Calu3 (cell line): ENCODE measurements at regions not wholly inside any gene's neighbourhood (a gene's known extent, or its start where the extent isn't known, plus 50 kb on each side); places are given as distances from the start of the nearest gene placed in this dataset.

Experiments used
- BruUV-seq: library from RNA; stranded (reverse); fragments of 400-500 nt; replicated peaks from 2 replicates; lab custom pipeline; 2021; lab: Mats Ljungman, UMichigan
- CTCF ChIA-PET: fragments of 300-600 bp; sonication (Branson Sonifier 250); formaldehyde crosslinking; loops from one replicate; lab custom pipeline; 2022; ENCODE audit warnings: antibody characterized with exemption; lab: Charles Lee
- DNase-seq: peaks from one replicate; pipeline ENCODE4 v3.0.0; 2022
- H3K27ac Mint-ChIP-seq: one replicate; pipeline ENCODE4 v1.8.0; 2022; ENCODE audit warnings: mixed read lengths; ENCODE audit not compliant: unreplicated experiment
- H3K27me3 Mint-ChIP-seq: one replicate; pipeline ENCODE4 v1.8.0; 2022; ENCODE audit warnings: mixed read lengths; ENCODE audit not compliant: unreplicated experiment
- H3K36me3 Mint-ChIP-seq: one replicate; pipeline ENCODE4 v1.8.0; 2022; ENCODE audit warnings: mild to moderate bottlenecking, moderate library complexity, mixed read lengths; ENCODE audit not compliant: insufficient read depth, unreplicated experiment
- H3K4me1 Mint-ChIP-seq: one replicate; pipeline ENCODE4 v1.8.0; 2022; ENCODE audit warnings: mild to moderate bottlenecking, low read depth, mixed read lengths; ENCODE audit not compliant: unreplicated experiment
- H3K4me3 Mint-ChIP-seq: one replicate; pipeline ENCODE4 v1.8.0; 2022; ENCODE audit warnings: mild to moderate bottlenecking, low read depth, moderate library complexity, mixed read lengths; ENCODE audit not compliant: unreplicated experiment
- H3K9me3 Mint-ChIP-seq: one replicate; pipeline ENCODE4 v1.8.0; 2022; ENCODE audit warnings: low read depth, mixed read lengths; ENCODE audit not compliant: unreplicated experiment
- intact Hi-C: fragments of 100-400 bp; cut with micrococcal nuclease; formaldehyde crosslinking; loops from one replicate; pipeline ENCODE4 v1.10.0; 2022; ENCODE audit not compliant: unreplicated experiment
- TF ChIP-seq, protein P1 (sequence below): fragments of 200-600 bp; IDR thresholded peaks from one replicate; pipeline ENCODE4 v1.8.0; 2022; ENCODE audit warnings: antibody characterized with exemption; ENCODE audit not compliant: unreplicated experiment

DNA sequence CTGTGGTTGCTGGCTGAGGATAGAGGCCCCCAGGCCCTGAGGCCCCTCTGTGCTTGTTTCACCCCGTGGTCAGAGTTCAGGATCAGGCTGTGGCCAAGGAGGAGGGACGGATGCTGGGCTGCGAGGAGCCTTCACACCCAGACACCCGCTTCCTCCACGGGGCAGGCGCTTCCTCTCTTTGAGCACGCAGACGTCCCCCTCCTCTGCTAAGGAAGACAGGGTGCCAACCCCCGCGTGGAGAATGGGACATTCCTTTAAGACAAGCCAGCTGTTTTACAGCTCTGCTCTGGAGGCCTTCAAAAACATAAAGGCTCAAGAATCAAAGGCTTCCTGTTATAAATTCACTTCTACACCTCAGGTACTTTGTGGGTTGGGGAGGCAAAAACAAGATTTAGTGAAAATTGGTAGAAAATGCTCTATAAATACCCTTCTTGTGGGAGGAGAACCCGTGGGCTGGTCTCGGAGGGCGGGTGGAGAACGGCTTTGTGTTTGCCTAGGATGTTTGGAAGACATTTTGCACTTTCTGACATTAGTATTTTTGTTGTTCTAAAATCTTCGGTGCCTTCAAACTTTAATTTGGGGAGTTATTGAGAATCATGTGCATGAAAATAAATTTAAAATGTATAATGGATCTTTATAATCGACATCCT lies 60.8 kb upstream of the FOXF1 start:
- no peak overlapping the region for H3K4me3 Mint-ChIP-seq
- H3K36me3 Mint-ChIP-seq, result no peaks in the 10 kb centered on the region
- H3K4me1 Mint-ChIP-seq, result no peaks in the 10 kb centered on the region
- BruUV-seq, result no TSS peak
- no peak overlapping the region for H3K27ac Mint-ChIP-seq
- intact Hi-C loops, result no loop called here
- peaks cover 97% of the 10 kb centered on the region for H3K27me3 Mint-ChIP-seq
- no peaks in the 10 kb centered on the region for H3K9me3 Mint-ChIP-seq
- DNase-seq, result no peak
- CTCF ChIA-PET, result no interaction called here
- TF ChIP-seq, protein P1, sequence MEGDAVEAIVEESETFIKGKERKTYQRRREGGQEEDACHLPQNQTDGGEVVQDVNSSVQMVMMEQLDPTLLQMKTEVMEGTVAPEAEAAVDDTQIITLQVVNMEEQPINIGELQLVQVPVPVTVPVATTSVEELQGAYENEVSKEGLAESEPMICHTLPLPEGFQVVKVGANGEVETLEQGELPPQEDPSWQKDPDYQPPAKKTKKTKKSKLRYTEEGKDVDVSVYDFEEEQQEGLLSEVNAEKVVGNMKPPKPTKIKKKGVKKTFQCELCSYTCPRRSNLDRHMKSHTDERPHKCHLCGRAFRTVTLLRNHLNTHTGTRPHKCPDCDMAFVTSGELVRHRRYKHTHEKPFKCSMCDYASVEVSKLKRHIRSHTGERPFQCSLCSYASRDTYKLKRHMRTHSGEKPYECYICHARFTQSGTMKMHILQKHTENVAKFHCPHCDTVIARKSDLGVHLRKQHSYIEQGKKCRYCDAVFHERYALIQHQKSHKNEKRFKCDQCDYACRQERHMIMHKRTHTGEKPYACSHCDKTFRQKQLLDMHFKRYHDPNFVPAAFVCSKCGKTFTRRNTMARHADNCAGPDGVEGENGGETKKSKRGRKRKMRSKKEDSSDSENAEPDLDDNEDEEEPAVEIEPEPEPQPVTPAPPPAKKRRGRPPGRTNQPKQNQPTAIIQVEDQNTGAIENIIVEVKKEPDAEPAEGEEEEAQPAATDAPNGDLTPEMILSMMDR, result no peak

DNA sequence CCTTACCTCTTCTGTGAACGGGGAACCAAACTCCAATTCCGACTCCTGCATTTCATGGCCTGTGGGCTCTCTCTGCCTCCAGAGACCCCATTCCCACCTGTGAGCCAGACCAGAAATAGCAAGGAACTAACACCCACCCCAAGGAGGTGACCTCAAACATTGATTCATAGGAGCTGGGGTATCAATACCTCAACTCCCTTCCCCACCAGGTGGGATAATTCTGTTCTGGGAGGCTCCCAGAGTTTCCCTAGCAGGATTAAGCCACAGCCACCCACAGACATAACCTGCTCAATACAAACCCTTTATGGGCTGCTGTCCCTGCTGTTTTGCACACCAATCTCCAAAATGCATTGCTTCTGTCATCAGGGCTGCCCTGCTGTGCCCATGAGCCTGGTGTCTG lies 59.6 kb upstream of the FOXF1 start:
- Mint-ChIP-seq H3K27me3 (peaks cover 99% of the 10 kb centered on the region), H3K27ac (no peak overlapping the region), H3K9me3 (no peaks in the 10 kb centered on the region), H3K36me3 (no peaks in the 10 kb centered on the region), H3K4me1 (no peaks in the 10 kb centered on the region), H3K4me3 (no peak overlapping the region)
- no peak for DNase-seq
- BruUV-seq, result no TSS peak
- intact Hi-C loops, result no loop called here
- TF ChIP-seq, protein P1, result no peak
- CTCF ChIA-PET, result no interaction called here

DNA sequence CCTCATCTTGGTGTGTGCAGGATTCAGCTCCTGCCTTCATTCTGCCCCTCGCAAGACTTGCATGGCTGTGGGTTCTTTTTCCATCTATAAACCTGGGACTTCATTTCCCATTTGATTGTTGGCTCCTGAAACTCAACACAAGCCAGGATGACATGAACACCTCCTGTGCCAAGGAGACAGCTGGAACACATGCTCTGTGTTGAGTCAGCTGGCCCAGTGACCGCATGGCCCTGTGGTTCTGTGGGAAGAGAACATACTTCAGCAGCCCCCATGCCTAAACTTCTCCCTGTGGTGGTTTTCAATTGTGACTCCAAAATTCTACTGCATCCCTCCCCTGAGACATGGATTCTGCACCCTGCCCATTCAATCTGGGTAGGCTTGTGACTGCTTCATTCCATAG lies 57.9 kb upstream of the FOXF1 start:
- no peaks in the 10 kb centered on the region for H3K36me3 Mint-ChIP-seq
- BruUV-seq, result no TSS peak
- intact Hi-C loops, result no loop called here
- TF ChIP-seq, protein P1, result no peak
- no peaks in the 10 kb centered on the region for H3K4me1 Mint-ChIP-seq
- no peak overlapping the region for H3K4me3 Mint-ChIP-seq
- CTCF ChIA-PET, result no interaction called here
- H3K27ac Mint-ChIP-seq, result no peak overlapping the region
- H3K27me3 Mint-ChIP-seq, result peaks cover 99% of the 10 kb centered on the region
- no peak for DNase-seq
- no peaks in the 10 kb centered on the region for H3K9me3 Mint-ChIP-seq

DNA sequence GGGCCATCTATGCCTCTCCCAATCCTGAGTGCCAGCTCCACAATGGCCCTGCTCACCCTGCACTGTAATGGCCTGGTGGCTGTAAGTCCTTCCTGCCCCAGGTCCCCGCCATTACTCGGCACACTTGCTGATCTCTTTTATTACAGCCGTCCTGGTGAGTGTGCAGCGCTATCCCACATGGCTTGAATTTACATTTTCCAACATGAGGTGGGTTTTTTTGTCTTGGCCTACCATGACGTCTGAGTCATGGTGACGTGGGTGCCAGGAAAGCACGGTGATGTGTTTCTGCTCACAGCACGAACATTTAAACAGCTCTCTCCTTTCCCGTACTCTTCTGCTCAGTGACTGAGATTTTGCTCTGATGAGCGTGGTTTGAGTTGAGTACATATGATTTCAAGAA lies 55.2 kb upstream of the FOXF1 start:
- H3K27me3 Mint-ChIP-seq, result peaks cover 99% of the 10 kb centered on the region
- CTCF ChIA-PET, result no interaction called here

More for the DNA sequence above, 55.2 kb upstream of the FOXF1 start:
- Mint-ChIP-seq H3K27ac (no peak overlapping the region), H3K36me3 (no peaks in the 10 kb centered on the region), H3K4me1 (no peaks in the 10 kb centered on the region), H3K9me3 (no peaks in the 10 kb centered on the region), H3K4me3 (no peak overlapping the region)
- intact Hi-C loops, result no loop called here
- BruUV-seq, result no TSS peak
- DNase-seq, result no peak
- TF ChIP-seq, protein P1, result no peak
